ENCODE measurements at regions not wholly inside any gene's neighbourhood (a gene's known extent, or its start where the extent isn't known, plus 50 kb on each side); places are given as distances from the start of the nearest gene placed in this dataset.

DNA sequence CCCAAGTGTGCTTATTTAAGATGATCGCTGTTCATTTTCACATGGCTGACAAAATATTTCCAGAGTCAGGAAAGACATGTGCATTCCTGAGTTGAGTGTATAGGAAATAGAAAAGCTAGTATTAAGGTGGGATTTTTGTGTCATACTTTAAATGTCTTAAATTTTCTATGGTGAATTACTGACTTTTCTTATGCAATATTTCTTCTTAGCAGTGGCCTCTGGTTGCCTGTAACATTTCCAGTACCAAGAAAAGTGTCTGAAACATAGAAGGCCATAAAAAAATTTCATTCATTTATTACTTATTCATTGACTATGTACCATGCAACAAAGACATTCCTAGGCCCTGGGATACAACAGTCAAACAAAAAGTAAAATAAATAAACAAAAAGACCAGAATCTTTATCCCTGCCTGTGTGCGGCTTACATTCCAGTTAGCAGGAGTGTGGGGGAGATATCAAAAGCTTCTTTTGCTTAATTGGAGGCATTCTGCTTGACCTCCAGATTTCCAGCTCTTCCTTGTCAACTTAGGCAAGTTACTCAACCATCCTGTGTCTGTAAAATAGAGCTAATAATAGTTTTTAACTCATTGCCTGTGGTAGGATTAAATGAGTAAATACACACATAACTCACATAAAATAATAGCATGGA lies 216.3 kb upstream of the FLRT2 start:
- Histone ChIP-seq H3K4me1 (ENCODE audit: control insufficient read depth in 1 of 2, insufficient read depth in 2 of 2, low read length in 2 of 2) (no peaks in the 10 kb centered on the region), H3K4me3 (ENCODE audit: low read depth in 1 of 2, low read length in 2 of 2) (no peak overlapping the region), H3K36me3 (ENCODE audit: control insufficient read depth in 1 of 2, insufficient read depth in 2 of 2, low read length in 2 of 2) (no peaks in the 10 kb centered on the region), H3K9me3 (ENCODE audit: control insufficient read depth in 1 of 2, low read length in 2 of 2) (no peaks in the 10 kb centered on the region), H3K27ac (ENCODE audit: low read length) (no peak overlapping the region), H3K27me3 (ENCODE audit: low read depth, low read length) (no peaks in the 10 kb centered on the region)

DNA sequence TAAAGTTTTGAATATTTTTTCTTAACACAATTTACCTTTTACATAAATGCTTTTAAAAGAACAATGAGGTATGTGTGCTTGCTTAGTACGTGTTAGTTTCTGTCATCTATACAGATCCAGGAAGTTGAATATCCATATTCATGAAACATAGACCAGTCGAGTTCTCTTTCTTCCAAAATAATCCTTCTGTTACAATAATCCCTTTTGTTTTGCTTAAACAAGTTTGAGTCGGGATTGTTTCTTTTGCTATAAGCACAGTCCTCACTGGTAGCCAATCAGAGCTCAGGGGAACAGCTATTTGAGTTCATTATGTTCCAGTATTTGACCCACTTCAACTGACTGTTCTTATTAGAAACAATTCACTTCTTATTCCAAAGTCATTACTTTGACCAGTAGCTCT lies 214.7 kb upstream of the FLRT2 start:
- Histone ChIP-seq H3K36me3 (ENCODE audit: control insufficient read depth in 1 of 2, insufficient read depth in 2 of 2, low read length in 2 of 2) (no peaks in the 10 kb centered on the region), H3K27ac (ENCODE audit: low read length) (no peak overlapping the region), H3K9me3 (ENCODE audit: control insufficient read depth in 1 of 2, low read length in 2 of 2) (no peaks in the 10 kb centered on the region), H3K4me3 (ENCODE audit: low read depth in 1 of 2, low read length in 2 of 2) (no peak overlapping the region), H3K27me3 (ENCODE audit: low read depth, low read length) (no peaks in the 10 kb centered on the region), H3K4me1 (ENCODE audit: control insufficient read depth in 1 of 2, insufficient read depth in 2 of 2, low read length in 2 of 2) (no peaks in the 10 kb centered on the region)

GRCh38 chr14:85315733-85316290 lies 214.1 kb upstream of the FLRT2 start:
- Histone ChIP-seq H3K27ac (ENCODE audit: low read length) (no peak overlapping the region), H3K4me1 (ENCODE audit: control insufficient read depth in 1 of 2, insufficient read depth in 2 of 2, low read length in 2 of 2) (no peaks in the 10 kb centered on the region), H3K36me3 (ENCODE audit: control insufficient read depth in 1 of 2, insufficient read depth in 2 of 2, low read length in 2 of 2) (no peaks in the 10 kb centered on the region), H3K27me3 (ENCODE audit: low read depth, low read length) (no peaks in the 10 kb centered on the region), H3K4me3 (ENCODE audit: low read depth in 1 of 2, low read length in 2 of 2) (no peak overlapping the region), H3K9me3 (ENCODE audit: control insufficient read depth in 1 of 2, low read length in 2 of 2) (no peaks in the 10 kb centered on the region)

- Histone ChIP-seq H3K27me3 (ENCODE audit: low read depth, low read length) (no peaks in the 10 kb centered on the region), H3K27ac (ENCODE audit: low read length) (no peak overlapping the region), H3K4me3 (ENCODE audit: low read depth in 1 of 2, low read length in 2 of 2) (no peak overlapping the region), H3K9me3 (ENCODE audit: control insufficient read depth in 1 of 2, low read length in 2 of 2) (peaks cover 0 to 4% of the 10 kb centered on the region in 2 donors), H3K36me3 (ENCODE audit: control insufficient read depth in 1 of 2, insufficient read depth in 2 of 2, low read length in 2 of 2) (no peaks in the 10 kb centered on the region), H3K4me1 (ENCODE audit: control insufficient read depth in 1 of 2, insufficient read depth in 2 of 2, low read length in 2 of 2) (no peaks in the 10 kb centered on the region)
Measured at GRCh38 chr14:85316701-85317410, 213.1 kb upstream of the FLRT2 start.

GRCh38 chr14:85317491-85318021 lies 212.4 kb upstream of the FLRT2 start:
- Histone ChIP-seq H3K27ac (ENCODE audit: low read length) (no peak overlapping the region), H3K4me1 (ENCODE audit: control insufficient read depth in 1 of 2, insufficient read depth in 2 of 2, low read length in 2 of 2) (no peaks in the 10 kb centered on the region), H3K36me3 (ENCODE audit: control insufficient read depth in 1 of 2, insufficient read depth in 2 of 2, low read length in 2 of 2) (no peaks in the 10 kb centered on the region), H3K27me3 (ENCODE audit: low read depth, low read length) (no peaks in the 10 kb centered on the region), H3K4me3 (ENCODE audit: low read depth in 1 of 2, low read length in 2 of 2) (no peak overlapping the region), H3K9me3 (ENCODE audit: control insufficient read depth in 1 of 2, low read length in 2 of 2) (peaks cover 0 to 4% of the 10 kb centered on the region in 2 donors)

DNA sequence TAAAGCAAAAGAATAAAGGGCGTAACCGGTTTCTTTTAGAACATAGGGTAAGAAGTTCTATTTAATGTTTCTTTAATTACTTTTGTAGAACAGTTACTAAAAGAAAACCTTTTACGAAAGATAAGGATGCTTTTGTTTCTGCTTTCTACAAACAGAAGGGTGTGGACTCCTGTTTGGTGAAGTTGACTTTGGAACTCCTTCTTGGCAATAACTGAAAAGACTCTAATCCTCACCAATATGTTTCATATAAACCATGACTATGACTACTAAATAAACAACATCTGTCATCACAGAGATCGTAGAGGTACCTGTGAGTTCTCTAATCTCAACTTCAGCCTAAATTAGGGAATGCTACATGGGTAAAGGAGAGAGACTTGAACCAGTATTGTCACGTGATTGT lies 210.8 kb upstream of the FLRT2 start:
- Histone ChIP-seq H3K4me3 (ENCODE audit: low read depth in 1 of 2, low read length in 2 of 2) (no peak overlapping the region), H3K27me3 (ENCODE audit: low read depth, low read length) (no peaks in the 10 kb centered on the region), H3K4me1 (ENCODE audit: control insufficient read depth in 1 of 2, insufficient read depth in 2 of 2, low read length in 2 of 2) (no peaks in the 10 kb centered on the region), H3K9me3 (ENCODE audit: control insufficient read depth in 1 of 2, low read length in 2 of 2) (peaks cover 0 to 4% of the 10 kb centered on the region in 2 donors), H3K27ac (ENCODE audit: low read length) (no peak overlapping the region), H3K36me3 (ENCODE audit: control insufficient read depth in 1 of 2, insufficient read depth in 2 of 2, low read length in 2 of 2) (no peaks in the 10 kb centered on the region)

DNA sequence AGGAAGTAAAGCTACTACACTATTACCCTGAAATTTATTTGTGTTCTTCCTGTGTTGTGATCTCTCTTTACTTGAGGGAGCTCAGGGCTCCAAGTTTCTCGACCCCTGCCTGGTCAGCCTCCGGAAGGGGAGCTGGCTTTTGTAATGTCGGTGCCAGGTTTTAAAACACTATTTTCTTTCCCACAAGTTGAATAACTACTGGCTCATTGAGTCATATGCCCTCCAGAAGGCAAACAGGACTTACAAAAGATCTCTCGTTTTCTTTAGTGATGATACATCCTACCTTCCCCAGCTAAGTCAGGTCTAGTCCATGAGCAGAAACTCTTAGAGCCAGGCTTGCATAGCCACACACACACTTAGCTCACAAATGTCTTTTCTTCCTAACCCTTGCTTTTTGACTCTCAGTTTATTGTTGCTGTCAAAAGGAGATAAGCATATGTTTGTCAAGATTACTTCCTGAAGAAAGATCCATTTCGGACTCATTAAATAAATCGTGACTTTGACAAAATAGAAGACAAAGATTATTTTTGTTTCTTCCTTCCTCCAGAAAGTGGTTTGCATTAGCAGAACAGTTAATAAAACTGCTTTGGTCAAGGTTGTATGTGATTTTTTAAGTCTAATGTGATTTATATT lies 209.8 kb upstream of the FLRT2 start:
- no peaks in the 10 kb centered on the region for H3K36me3 ChIP-seq (ENCODE audit: control insufficient read depth in 1 of 2, insufficient read depth in 2 of 2, low read length in 2 of 2)
- H3K27me3 ChIP-seq (ENCODE audit: low read depth, low read length) = no peaks in the 10 kb centered on the region
- H3K27ac ChIP-seq (ENCODE audit: low read length) = no peak overlapping the region
- peaks cover 0 to 4% of the 10 kb centered on the region in 2 donors for H3K9me3 ChIP-seq (ENCODE audit: control insufficient read depth in 1 of 2, low read length in 2 of 2)
- H3K4me1 ChIP-seq (ENCODE audit: control insufficient read depth in 1 of 2, insufficient read depth in 2 of 2, low read length in 2 of 2) = no peaks in the 10 kb centered on the region
- no peak overlapping the region for H3K4me3 ChIP-seq (ENCODE audit: low read depth in 1 of 2, low read length in 2 of 2)

GRCh38 chr14:85325134-85326017 lies 204.6 kb upstream of the FLRT2 start:
- Histone ChIP-seq H3K36me3 (ENCODE audit: control insufficient read depth in 1 of 2, insufficient read depth in 2 of 2, low read length in 2 of 2) (no peaks in the 10 kb centered on the region), H3K4me1 (ENCODE audit: control insufficient read depth in 1 of 2, insufficient read depth in 2 of 2, low read length in 2 of 2) (no peaks in the 10 kb centered on the region), H3K9me3 (ENCODE audit: control insufficient read depth in 1 of 2, low read length in 2 of 2) (peaks cover 0 to 4% of the 10 kb centered on the region in 2 donors), H3K4me3 (ENCODE audit: low read depth in 1 of 2, low read length in 2 of 2) (no peak overlapping the region), H3K27ac (ENCODE audit: low read length) (no peak overlapping the region), H3K27me3 (ENCODE audit: low read depth, low read length) (no peaks in the 10 kb centered on the region)

- H3K27me3 ChIP-seq (ENCODE audit: low read depth, low read length) = no peaks in the 10 kb centered on the region
- H3K9me3 ChIP-seq (ENCODE audit: control insufficient read depth in 1 of 2, low read length in 2 of 2) = no peaks in the 10 kb centered on the region
- no peak overlapping the region for H3K4me3 ChIP-seq (ENCODE audit: low read depth in 1 of 2, low read length in 2 of 2)
- no peaks in the 10 kb centered on the region for H3K4me1 ChIP-seq (ENCODE audit: control insufficient read depth in 1 of 2, insufficient read depth in 2 of 2, low read length in 2 of 2)
- no peaks in the 10 kb centered on the region for H3K36me3 ChIP-seq (ENCODE audit: control insufficient read depth in 1 of 2, insufficient read depth in 2 of 2, low read length in 2 of 2)
- H3K27ac ChIP-seq (ENCODE audit: low read length) = no peak overlapping the region
Measured at GRCh38 chr14:85332401-85332800, 197.5 kb upstream of the FLRT2 start.

DNA sequence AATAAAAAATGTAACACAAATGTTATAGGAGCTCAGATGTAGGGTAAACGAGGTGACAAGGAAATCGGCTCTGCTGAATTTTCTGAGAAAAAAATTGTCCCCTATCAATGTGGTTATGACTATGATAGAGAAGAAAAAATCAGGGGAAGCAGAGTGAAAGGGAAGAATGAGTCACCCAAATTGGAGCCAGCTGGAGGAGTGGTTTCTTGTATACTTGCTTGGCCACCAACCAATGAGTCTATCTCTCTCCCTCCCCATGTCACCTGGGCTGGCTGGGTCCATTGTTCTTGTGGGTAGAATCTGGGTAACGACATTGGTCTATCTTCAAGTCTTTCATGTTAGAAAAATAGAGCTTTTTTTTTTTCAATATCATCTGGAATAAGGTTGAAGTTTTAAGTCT lies 196.6 kb upstream of the FLRT2 start:
- H3K4me1 ChIP-seq (ENCODE audit: control insufficient read depth in 1 of 2, insufficient read depth in 2 of 2, low read length in 2 of 2) = no peaks in the 10 kb centered on the region
- no peaks in the 10 kb centered on the region for H3K27me3 ChIP-seq (ENCODE audit: low read depth, low read length)
- no peaks in the 10 kb centered on the region for H3K36me3 ChIP-seq (ENCODE audit: control insufficient read depth in 1 of 2, insufficient read depth in 2 of 2, low read length in 2 of 2)
- H3K9me3 ChIP-seq (ENCODE audit: control insufficient read depth in 1 of 2, low read length in 2 of 2) = no peaks in the 10 kb centered on the region
- no peak overlapping the region for H3K27ac ChIP-seq (ENCODE audit: low read length)
- H3K4me3 ChIP-seq (ENCODE audit: low read depth in 1 of 2, low read length in 2 of 2) = no peak overlapping the region
